ENCODE measurements at regions not wholly inside any gene's neighbourhood (a gene's known extent, or its start where the extent isn't known, plus 50 kb on each side); places are given as distances from the start of the nearest gene placed in this dataset.

DNA sequence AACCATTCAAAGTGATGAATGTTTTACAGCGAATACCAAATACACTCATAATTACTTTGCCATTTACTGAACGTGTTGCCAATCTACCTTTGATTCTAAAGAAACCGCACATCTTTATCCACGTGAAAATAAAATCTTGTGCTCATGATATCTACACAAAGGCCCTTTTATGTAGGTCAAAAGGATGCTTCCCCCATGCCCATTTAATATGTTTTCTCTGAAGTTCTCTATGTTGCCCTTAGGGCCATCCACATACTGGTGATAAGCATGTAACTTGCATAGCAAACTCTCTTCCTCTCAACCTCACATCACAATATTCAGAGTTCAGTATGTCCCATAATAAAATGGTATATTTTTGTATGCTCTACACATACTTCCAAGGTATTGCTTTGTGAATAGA is 380.0 kb upstream of the FIGN start:
- no peak for DNase-seq
- ChIA-PET CTCF (no interaction called here), POLR2A (no interaction called here)
- Mint-ChIP-seq H3K4me1 (ENCODE audit: low read depth, unreplicated experiment) (no peaks in the 10 kb centered on the region), H3K36me3 (ENCODE audit: insufficient read depth, unreplicated experiment) (no peaks in the 10 kb centered on the region), H3K27ac (ENCODE audit: unreplicated experiment) (no peak overlapping the region), H3K4me3 (ENCODE audit: unreplicated experiment) (no peak overlapping the region), H3K9me3 (ENCODE audit: unreplicated experiment) (no peaks in the 10 kb centered on the region), H3K27me3 (ENCODE audit: insufficient read depth, unreplicated experiment) (peaks cover 7% of the 10 kb centered on the region)
- no peaks in the 10 kb centered on the region for H3K27me3 ChIP-seq (replicated peaks; ENCODE audit: control insufficient read depth, insufficient read depth, low read length)
- TF ChIP-seq, protein P1, sequence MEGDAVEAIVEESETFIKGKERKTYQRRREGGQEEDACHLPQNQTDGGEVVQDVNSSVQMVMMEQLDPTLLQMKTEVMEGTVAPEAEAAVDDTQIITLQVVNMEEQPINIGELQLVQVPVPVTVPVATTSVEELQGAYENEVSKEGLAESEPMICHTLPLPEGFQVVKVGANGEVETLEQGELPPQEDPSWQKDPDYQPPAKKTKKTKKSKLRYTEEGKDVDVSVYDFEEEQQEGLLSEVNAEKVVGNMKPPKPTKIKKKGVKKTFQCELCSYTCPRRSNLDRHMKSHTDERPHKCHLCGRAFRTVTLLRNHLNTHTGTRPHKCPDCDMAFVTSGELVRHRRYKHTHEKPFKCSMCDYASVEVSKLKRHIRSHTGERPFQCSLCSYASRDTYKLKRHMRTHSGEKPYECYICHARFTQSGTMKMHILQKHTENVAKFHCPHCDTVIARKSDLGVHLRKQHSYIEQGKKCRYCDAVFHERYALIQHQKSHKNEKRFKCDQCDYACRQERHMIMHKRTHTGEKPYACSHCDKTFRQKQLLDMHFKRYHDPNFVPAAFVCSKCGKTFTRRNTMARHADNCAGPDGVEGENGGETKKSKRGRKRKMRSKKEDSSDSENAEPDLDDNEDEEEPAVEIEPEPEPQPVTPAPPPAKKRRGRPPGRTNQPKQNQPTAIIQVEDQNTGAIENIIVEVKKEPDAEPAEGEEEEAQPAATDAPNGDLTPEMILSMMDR (IDR thresholded peaks at IDR 0.05; ENCODE audit: insufficient read depth in 1 of 2, low read depth in 1 of 2, low read length in 1 of 2, severe bottlenecking in 1 of 2, unreplicated experiment in 1 of 2) = no peak
- H3K4me3 ChIP-seq (ENCODE audit: low read depth, low read length) = no peak overlapping the region
- H3K9me3 ChIP-seq = no peaks in the 10 kb centered on the region
- no peaks in the 10 kb centered on the region for H3K36me3 ChIP-seq (ENCODE audit: control insufficient read depth, insufficient read depth, low read length)
- BruUV-seq (replicated peaks) = no TSS peak
- intact Hi-C loops (cut with micrococcal nuclease; ENCODE audit: unreplicated experiment) = no loop called here
- no peaks in the 10 kb centered on the region for H3K4me1 ChIP-seq

GRCh38 chr2:164114937-164115336 is 379.1 kb upstream of the FIGN start:
- Mint-ChIP-seq H3K9me3 (ENCODE audit: unreplicated experiment) (no peaks in the 10 kb centered on the region), H3K36me3 (ENCODE audit: insufficient read depth, unreplicated experiment) (no peaks in the 10 kb centered on the region), H3K4me1 (ENCODE audit: low read depth, unreplicated experiment) (no peaks in the 10 kb centered on the region), H3K4me3 (ENCODE audit: unreplicated experiment) (no peak overlapping the region), H3K27me3 (ENCODE audit: insufficient read depth, unreplicated experiment) (peaks cover 7% of the 10 kb centered on the region), H3K27ac (ENCODE audit: unreplicated experiment) (no peak overlapping the region)
- CTCF ChIA-PET = no interaction called here
- intact Hi-C loops (cut with micrococcal nuclease; ENCODE audit: unreplicated experiment) = no loop called here
- no peak for DNase-seq
- H3K4me3 ChIP-seq (ENCODE audit: low read depth, low read length) = no peak overlapping the region
- POLR2A ChIA-PET = no interaction called here
- no peaks in the 10 kb centered on the region for H3K9me3 ChIP-seq
- no peaks in the 10 kb centered on the region for H3K27me3 ChIP-seq (replicated peaks; ENCODE audit: control insufficient read depth, insufficient read depth, low read length)
- H3K36me3 ChIP-seq (ENCODE audit: control insufficient read depth, insufficient read depth, low read length) = no peaks in the 10 kb centered on the region
- TF ChIP-seq, protein P1 (IDR thresholded peaks at IDR 0.05; ENCODE audit: insufficient read depth in 1 of 2, low read depth in 1 of 2, low read length in 1 of 2, severe bottlenecking in 1 of 2, unreplicated experiment in 1 of 2) = no peak
- no TSS peak for BruUV-seq (replicated peaks)
- no peaks in the 10 kb centered on the region for H3K4me1 ChIP-seq

DNA sequence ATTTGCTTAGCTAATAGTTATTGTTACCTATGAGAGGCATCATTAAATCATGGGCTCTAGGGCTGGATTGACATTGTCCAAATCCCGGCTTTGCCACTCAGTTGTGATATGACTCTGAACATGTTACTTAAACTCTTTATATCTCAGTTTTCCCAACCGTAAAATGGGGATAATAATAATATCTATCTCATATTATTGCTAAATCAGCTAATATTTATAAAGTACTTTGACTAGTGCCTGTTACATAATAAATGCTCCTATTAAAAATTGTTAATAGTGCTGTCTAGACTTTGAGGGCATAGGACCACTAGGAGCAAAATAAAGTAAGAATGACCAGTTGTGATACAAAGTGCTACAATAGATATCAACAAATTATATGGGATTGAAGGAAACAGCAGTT is 376.3 kb upstream of the FIGN start:
- POLR2A ChIA-PET = no interaction called here
- no TSS peak for BruUV-seq (replicated peaks)
- H3K4me3 Mint-ChIP-seq (ENCODE audit: unreplicated experiment) = no peak overlapping the region
- Histone ChIP-seq H3K4me3 (ENCODE audit: low read depth, low read length) (no peak overlapping the region), H3K36me3 (ENCODE audit: control insufficient read depth, insufficient read depth, low read length) (no peaks in the 10 kb centered on the region), H3K27me3 (replicated peaks; ENCODE audit: control insufficient read depth, insufficient read depth, low read length) (no peaks in the 10 kb centered on the region), H3K9me3 (no peaks in the 10 kb centered on the region), H3K4me1 (no peaks in the 10 kb centered on the region)
- H3K27me3 Mint-ChIP-seq (ENCODE audit: insufficient read depth, unreplicated experiment) = peaks cover 4% of the 10 kb centered on the region
- TF ChIP-seq, protein P1 (IDR thresholded peaks at IDR 0.05; ENCODE audit: insufficient read depth in 1 of 2, low read depth in 1 of 2, low read length in 1 of 2, severe bottlenecking in 1 of 2, unreplicated experiment in 1 of 2) = no peak
- no peaks in the 10 kb centered on the region for H3K4me1 Mint-ChIP-seq (ENCODE audit: low read depth, unreplicated experiment)
- intact Hi-C loops (cut with micrococcal nuclease; ENCODE audit: unreplicated experiment) = no loop called here
- no peak for DNase-seq
- no peaks in the 10 kb centered on the region for H3K9me3 Mint-ChIP-seq (ENCODE audit: unreplicated experiment)
- H3K36me3 Mint-ChIP-seq (ENCODE audit: insufficient read depth, unreplicated experiment) = no peaks in the 10 kb centered on the region
- H3K27ac Mint-ChIP-seq (ENCODE audit: unreplicated experiment) = no peak overlapping the region
- CTCF ChIA-PET = no interaction called here

Measured in Caco-2 (cell line).